Esophagus squamous epithelium (tissue), 5 donors: ENCODE measurements at regions not wholly inside any gene's neighbourhood (a gene's known extent, or its start where the extent isn't known, plus 50 kb on each side); places are given as distances from the start of the nearest gene placed in this dataset.

Experiments used
- DNase-seq: peaks from one replicate; lab custom pipeline; 2025; lab: John Stamatoyannopoulos, UW
- H3K27ac ChIP-seq, 4 donors: fragments of 200-600 bp; sonication (generic); one replicate each; pipeline ENCODE4 v1.5.1; 2016 to 2019; ENCODE audit warnings: mild to moderate bottlenecking in 1 of 4
- H3K27me3 ChIP-seq, 4 donors: fragments of 200-600 bp; sonication (generic); 1 replicate in 3 of 4; 2 replicates in 1 of 4; pipeline versions ENCODE4 v1.5.1 to v1.6.0; 2017 to 2021; ENCODE audit warnings: antibody characterized with exemption in 1 of 4
- H3K36me3 ChIP-seq, 3 donors: fragments of 200-600 bp; sonication (generic); one replicate each; pipeline ENCODE4 v1.5.1; 2016 to 2019
- H3K4me1 ChIP-seq, 3 donors: fragments of 200-600 bp; sonication (generic); one replicate each; pipeline ENCODE4 v1.5.1; 2017 to 2019
- H3K4me3 ChIP-seq, 4 donors: fragments of 200-600 bp; sonication (generic); 1 replicate in 3 of 4; 2 replicates in 1 of 4; pipeline ENCODE4 v1.5.1; 2016 to 2019; ENCODE audit warnings: mild to moderate bottlenecking in 2 of 4, moderate library complexity in 1 of 4
- H3K9me3 ChIP-seq, 3 donors: fragments of 200-600 bp; sonication (generic); one replicate each; pipeline ENCODE4 v1.5.1; 2016 to 2019
- POLR2A ChIP-seq, 4 donors: fragments of 450-650 bp; IDR thresholded peaks; one replicate each; pipeline ENCODE4 v1.6.1; 2017; ENCODE audit warnings: antibody characterized with exemption in 4 of 4, mild to moderate bottlenecking in 4 of 4, moderate library complexity in 3 of 4
- WGBS, 2 donors: methylation state at CpG; one replicate each; pipeline ENCODE4 v1.1.5; 2018; 5-methylcytosine and 5-hydroxymethylcytosine counted together
- intact Hi-C: fragments of 100-400 bp; cut with DNase I; formaldehyde crosslinking; loops from one replicate; pipeline ENCODE4 v1.15.0; 2022
- TF ChIP-seq, protein P1 (sequence below), 6 experiments: fragments of 450-650 bp in 4 of 6; fragments of 200-600 bp in 2 of 6; sonication (generic) in 2 of 6; IDR thresholded peaks; one replicate each; pipeline ENCODE4 v1.5.1; 2016 to 2019; ENCODE audit warnings: antibody characterized with exemption in 6 of 6, mild to moderate bottlenecking in 4 of 6, moderate library complexity in 4 of 6
- donor health status: DM: yes; HTN: yes; CAD: no.

- H3K4me3 ChIP-seq = no peak overlapping the region
- H3K36me3 ChIP-seq = no peaks in the 10 kb centered on the region
- intact Hi-C loops = no loop called here
- no peaks in the 10 kb centered on the region for H3K27me3 ChIP-seq
- no peak overlapping the region for H3K27ac ChIP-seq
- DNase-seq = no peak
- no CpG with 5 or more reads among the region's 3 CpGs for WGBS, 2 donors
- TF ChIP-seq POLR2A (IDR thresholded peaks at IDR 0.05) = no peak
- TF ChIP-seq, protein P1, sequence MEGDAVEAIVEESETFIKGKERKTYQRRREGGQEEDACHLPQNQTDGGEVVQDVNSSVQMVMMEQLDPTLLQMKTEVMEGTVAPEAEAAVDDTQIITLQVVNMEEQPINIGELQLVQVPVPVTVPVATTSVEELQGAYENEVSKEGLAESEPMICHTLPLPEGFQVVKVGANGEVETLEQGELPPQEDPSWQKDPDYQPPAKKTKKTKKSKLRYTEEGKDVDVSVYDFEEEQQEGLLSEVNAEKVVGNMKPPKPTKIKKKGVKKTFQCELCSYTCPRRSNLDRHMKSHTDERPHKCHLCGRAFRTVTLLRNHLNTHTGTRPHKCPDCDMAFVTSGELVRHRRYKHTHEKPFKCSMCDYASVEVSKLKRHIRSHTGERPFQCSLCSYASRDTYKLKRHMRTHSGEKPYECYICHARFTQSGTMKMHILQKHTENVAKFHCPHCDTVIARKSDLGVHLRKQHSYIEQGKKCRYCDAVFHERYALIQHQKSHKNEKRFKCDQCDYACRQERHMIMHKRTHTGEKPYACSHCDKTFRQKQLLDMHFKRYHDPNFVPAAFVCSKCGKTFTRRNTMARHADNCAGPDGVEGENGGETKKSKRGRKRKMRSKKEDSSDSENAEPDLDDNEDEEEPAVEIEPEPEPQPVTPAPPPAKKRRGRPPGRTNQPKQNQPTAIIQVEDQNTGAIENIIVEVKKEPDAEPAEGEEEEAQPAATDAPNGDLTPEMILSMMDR (IDR thresholded peaks at IDR 0.05) = no peak
- H3K4me1 ChIP-seq = peaks cover 11 to 50% (median 24%) of the 10 kb centered on the region in 3 donors
- H3K9me3 ChIP-seq = no peaks in the 10 kb centered on the region
These were observed 221.3 kb downstream of the PIK3R1 start for GRCh38 chr5:68436686-68437520.

- DNase-seq = no peak
- Histone ChIP-seq H3K27ac (no peak overlapping the region), H3K4me3 (no peak overlapping the region), H3K36me3 (no peaks in the 10 kb centered on the region), H3K27me3 (no peaks in the 10 kb centered on the region), H3K4me1 (peaks cover 13 to 54% (median 35%) of the 10 kb centered on the region in 3 donors), H3K9me3 (no peaks in the 10 kb centered on the region)
- TF ChIP-seq, protein P1 (IDR thresholded peaks at IDR 0.05) = no peak
- no peak for TF ChIP-seq POLR2A (IDR thresholded peaks at IDR 0.05)
- WGBS, 2 donors = 33 to 40% methylated on average over 1 of the region's 1 CpG
- intact Hi-C loops = no loop called here
These were observed 223.3 kb downstream of the PIK3R1 start for GRCh38 chr5:68438876-68439275.

DNA sequence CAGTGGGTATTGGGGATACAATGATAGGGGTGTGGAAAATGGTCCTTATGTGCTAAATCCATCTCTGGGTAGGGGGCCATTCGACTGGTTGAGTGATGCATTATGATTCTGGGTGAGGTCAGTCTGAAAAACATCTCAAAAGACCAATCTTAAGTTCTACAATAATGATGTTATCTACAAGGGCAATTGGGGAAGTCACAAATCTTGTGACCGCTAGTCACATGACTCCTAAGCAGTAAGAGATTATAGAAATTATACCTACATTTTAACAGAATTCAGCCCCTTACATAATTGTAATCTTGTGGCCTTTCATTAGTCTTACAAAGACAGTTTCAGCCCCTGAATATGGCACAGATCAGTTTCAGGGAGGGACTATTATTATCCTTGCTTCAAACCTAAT, 224.7 kb downstream of the PIK3R1 start:
- H3K27ac ChIP-seq = no peak overlapping the region
- H3K36me3 ChIP-seq = no peaks in the 10 kb centered on the region
- no peaks in the 10 kb centered on the region for H3K9me3 ChIP-seq
- WGBS, 2 donors = 81 to 88% methylated on average over 2 of the region's 2 CpGs
- peaks cover 8 to 53% (median 29%) of the 10 kb centered on the region in 3 donors for H3K4me1 ChIP-seq
- no peak for TF ChIP-seq POLR2A (IDR thresholded peaks at IDR 0.05)
- TF ChIP-seq, protein P1 (IDR thresholded peaks at IDR 0.05) = no peak
- intact Hi-C loops = no loop called here
- DNase-seq = no peak
- H3K27me3 ChIP-seq = no peaks in the 10 kb centered on the region
- H3K4me3 ChIP-seq = no peak overlapping the region

- Histone ChIP-seq H3K9me3 (no peaks in the 10 kb centered on the region), H3K4me1 (peaks cover 8 to 53% (median 30%) of the 10 kb centered on the region in 3 donors), H3K27ac (no peak overlapping the region), H3K36me3 (no peaks in the 10 kb centered on the region), H3K4me3 (no peak overlapping the region), H3K27me3 (no peaks in the 10 kb centered on the region)
- intact Hi-C loops = no loop called here
- no peak for TF ChIP-seq POLR2A (IDR thresholded peaks at IDR 0.05)
- TF ChIP-seq, protein P1 (IDR thresholded peaks at IDR 0.05) = no peak
- DNase-seq = no peak
These were observed 225.1 kb downstream of the PIK3R1 start for GRCh38 chr5:68440651-68441050.

GRCh38 chr5:68441309-68442073, 225.9 kb downstream of the PIK3R1 start:
- WGBS, 2 donors = 33 to 38% methylated on average over 5 of the region's 5 CpGs
- H3K27ac ChIP-seq = peak overlapping the region in 1 of 4 donors; percentile 19

More at GRCh38 chr5:68441309-68442073, 225.9 kb downstream of the PIK3R1 start:
- intact Hi-C loops = no loop called here
- peaks cover 8 to 56% (median 30%) of the 10 kb centered on the region in 3 donors for H3K4me1 ChIP-seq
- H3K4me3 ChIP-seq = no peak overlapping the region
- no peak for DNase-seq
- no peaks in the 10 kb centered on the region for H3K27me3 ChIP-seq
- no peaks in the 10 kb centered on the region for H3K36me3 ChIP-seq
- no peaks in the 10 kb centered on the region for H3K9me3 ChIP-seq
- TF ChIP-seq, protein P1 (IDR thresholded peaks at IDR 0.05) = no peak
- TF ChIP-seq POLR2A (IDR thresholded peaks at IDR 0.05) = no peak
